ENCODE measurements at regions not wholly inside any gene's neighbourhood (a gene's known extent, or its start where the extent isn't known, plus 50 kb on each side); places are given as distances from the start of the nearest gene placed in this dataset.

- no peaks in the 10 kb centered on the region for H3K9me3 ChIP-seq (ENCODE audit: control insufficient read depth, low read length)
- Mint-ChIP-seq H3K36me3 (ENCODE audit: low read depth) (no peaks in the 10 kb centered on the region), H3K4me3 (no peak overlapping the region), H3K27me3 (ENCODE audit: insufficient read depth) (no peaks in the 10 kb centered on the region), H3K4me1 (no peaks in the 10 kb centered on the region), H3K27ac (no peak overlapping the region), H3K9me3 (no peaks in the 10 kb centered on the region)
- 93 to 100% methylated on average over 4 to 5 of the region's 5 CpGs for WGBS, 2 experiments (ENCODE audit: insufficient coverage in 1 of 2, insufficient read length in 1 of 2)
- no peak for DNase-seq
- no peak overlapping the region for H3K9ac ChIP-seq (ENCODE audit: extremely low read depth, low read length, poor library complexity, severe bottlenecking)
- no peaks in the 10 kb centered on the region for H3K27me3 ChIP-seq (ENCODE audit: control insufficient read depth, insufficient read depth, low read length, poor library complexity, severe bottlenecking)
- H3K36me3 ChIP-seq (ENCODE audit: control insufficient read depth, insufficient read depth, low read length): no peaks in the 10 kb centered on the region
- H3K4me3 ChIP-seq (ENCODE audit: low read length): no peak overlapping the region
- TF ChIP-seq, protein P1, sequence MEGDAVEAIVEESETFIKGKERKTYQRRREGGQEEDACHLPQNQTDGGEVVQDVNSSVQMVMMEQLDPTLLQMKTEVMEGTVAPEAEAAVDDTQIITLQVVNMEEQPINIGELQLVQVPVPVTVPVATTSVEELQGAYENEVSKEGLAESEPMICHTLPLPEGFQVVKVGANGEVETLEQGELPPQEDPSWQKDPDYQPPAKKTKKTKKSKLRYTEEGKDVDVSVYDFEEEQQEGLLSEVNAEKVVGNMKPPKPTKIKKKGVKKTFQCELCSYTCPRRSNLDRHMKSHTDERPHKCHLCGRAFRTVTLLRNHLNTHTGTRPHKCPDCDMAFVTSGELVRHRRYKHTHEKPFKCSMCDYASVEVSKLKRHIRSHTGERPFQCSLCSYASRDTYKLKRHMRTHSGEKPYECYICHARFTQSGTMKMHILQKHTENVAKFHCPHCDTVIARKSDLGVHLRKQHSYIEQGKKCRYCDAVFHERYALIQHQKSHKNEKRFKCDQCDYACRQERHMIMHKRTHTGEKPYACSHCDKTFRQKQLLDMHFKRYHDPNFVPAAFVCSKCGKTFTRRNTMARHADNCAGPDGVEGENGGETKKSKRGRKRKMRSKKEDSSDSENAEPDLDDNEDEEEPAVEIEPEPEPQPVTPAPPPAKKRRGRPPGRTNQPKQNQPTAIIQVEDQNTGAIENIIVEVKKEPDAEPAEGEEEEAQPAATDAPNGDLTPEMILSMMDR (conservative IDR thresholded peaks at IDR 0.05): no peak
- H3K27ac ChIP-seq (ENCODE audit: low read depth, low read length): no peak overlapping the region
- H3K4me1 ChIP-seq (ENCODE audit: control insufficient read depth, insufficient read depth, low read length): no peaks in the 10 kb centered on the region
Measured at GRCh38 chr15:46778876-46779275, 938.4 kb upstream of the SEMA6D start.

DNA sequence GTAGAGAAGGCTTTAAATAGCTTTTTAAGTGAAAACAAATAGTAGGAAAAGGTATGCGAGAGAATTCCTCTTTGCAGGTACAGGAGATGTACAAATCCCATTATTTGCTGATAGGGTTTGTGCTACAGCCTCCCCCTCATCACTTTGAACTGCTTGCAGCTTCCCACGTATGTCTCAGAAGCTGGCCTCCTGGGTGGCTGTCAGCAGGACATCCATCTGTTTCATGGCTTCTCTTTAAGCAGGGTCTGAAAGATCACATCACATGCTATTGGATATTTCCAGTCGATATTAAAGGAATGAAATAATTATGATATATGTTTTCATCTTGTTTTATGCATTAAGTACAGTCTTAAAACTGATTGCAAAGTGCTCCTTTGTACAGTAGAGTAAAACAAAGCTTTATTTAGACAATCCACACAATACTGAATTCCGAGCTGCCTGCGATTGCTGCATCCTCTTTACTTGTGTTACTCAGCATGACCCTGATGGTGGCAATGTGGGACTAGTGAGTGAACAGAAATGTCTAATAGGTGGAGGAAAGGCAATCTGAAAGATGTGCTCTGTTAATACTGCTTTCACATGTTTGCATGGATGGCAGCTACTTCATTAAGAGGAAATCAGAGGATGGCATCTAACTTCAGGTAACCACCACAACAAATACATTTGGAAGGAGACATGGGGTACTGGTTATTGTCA, 930.6 kb upstream of the SEMA6D start:
- no peak overlapping the region for H3K27ac ChIP-seq (ENCODE audit: low read depth, low read length)
- Mint-ChIP-seq H3K4me3 (no peak overlapping the region), H3K27me3 (ENCODE audit: insufficient read depth) (no peaks in the 10 kb centered on the region), H3K9me3 (no peaks in the 10 kb centered on the region), H3K36me3 (ENCODE audit: low read depth) (no peaks in the 10 kb centered on the region), H3K27ac (no peak overlapping the region), H3K4me1 (peaks cover 4% of the 10 kb centered on the region)
- no peaks in the 10 kb centered on the region for H3K27me3 ChIP-seq (ENCODE audit: control insufficient read depth, insufficient read depth, low read length, poor library complexity, severe bottlenecking)
- H3K36me3 ChIP-seq (ENCODE audit: control insufficient read depth, insufficient read depth, low read length): no peaks in the 10 kb centered on the region
- 75 to 86% methylated on average over 2 to 4 of the region's 5 CpGs for WGBS, 2 experiments (ENCODE audit: insufficient coverage in 1 of 2, insufficient read length in 1 of 2)
- TF ChIP-seq, protein P1 (conservative IDR thresholded peaks at IDR 0.05): no peak
- no peak overlapping the region for H3K9ac ChIP-seq (ENCODE audit: extremely low read depth, low read length, poor library complexity, severe bottlenecking)
- H3K9me3 ChIP-seq (ENCODE audit: control insufficient read depth, low read length): no peaks in the 10 kb centered on the region
- DNase-seq: no peak
- H3K4me1 ChIP-seq (ENCODE audit: control insufficient read depth, insufficient read depth, low read length): no peaks in the 10 kb centered on the region
- no peak overlapping the region for H3K4me3 ChIP-seq (ENCODE audit: low read length)

- TF ChIP-seq, protein P1 (conservative IDR thresholded peaks at IDR 0.05): no peak
- Histone ChIP-seq H3K4me1 (ENCODE audit: control insufficient read depth, insufficient read depth, low read length) (no peaks in the 10 kb centered on the region), H3K9me3 (ENCODE audit: control insufficient read depth, low read length) (no peaks in the 10 kb centered on the region), H3K9ac (ENCODE audit: extremely low read depth, low read length, poor library complexity, severe bottlenecking) (no peak overlapping the region), H3K27me3 (ENCODE audit: control insufficient read depth, insufficient read depth, low read length, poor library complexity, severe bottlenecking) (no peaks in the 10 kb centered on the region), H3K27ac (ENCODE audit: low read depth, low read length) (no peak overlapping the region), H3K36me3 (ENCODE audit: control insufficient read depth, insufficient read depth, low read length) (no peaks in the 10 kb centered on the region), H3K4me3 (ENCODE audit: low read length) (no peak overlapping the region)
- H3K4me1 Mint-ChIP-seq: no peaks in the 10 kb centered on the region
- no peaks in the 10 kb centered on the region for H3K36me3 Mint-ChIP-seq (ENCODE audit: low read depth)
- no peak for DNase-seq
- no peaks in the 10 kb centered on the region for H3K27me3 Mint-ChIP-seq (ENCODE audit: insufficient read depth)
- H3K27ac Mint-ChIP-seq: no peak overlapping the region
- peaks cover 1% of the 10 kb centered on the region for H3K9me3 Mint-ChIP-seq
- H3K4me3 Mint-ChIP-seq: no peak overlapping the region
- WGBS, 2 experiments (ENCODE audit: insufficient coverage in 1 of 2, insufficient read length in 1 of 2): 82 to 100% methylated on average over 2 to 3 of the region's 3 CpGs
Measured at GRCh38 chr15:46795685-46796084, 921.6 kb upstream of the SEMA6D start.
